ENCODE measurements at regions not wholly inside any gene's neighbourhood (a gene's known extent, or its start where the extent isn't known, plus 50 kb on each side); places are given as distances from the start of the nearest gene placed in this dataset.
"Not testable (repeated sequence)": the region's sequence is repeated elsewhere in the genome, so short reads cannot be mapped to it uniquely, and the experiment has no call there.

- no peak for DNase-seq (ENCODE audit: low spot score in 2 of 2)
- Mint-ChIP-seq H3K9me3 (no peaks in the 10 kb centered on the region), H3K27ac (no peak overlapping the region), H3K36me3 (no peaks in the 10 kb centered on the region)
- no peak for ATAC-seq
These were observed 122.8 kb upstream of the TBX5 start for GRCh38 chr12:114528766-114529165.

- not testable (repeated sequence) for H3K27ac Mint-ChIP-seq, H3K36me3 Mint-ChIP-seq, H3K9me3 Mint-ChIP-seq
These were observed 115.2 kb upstream of the TBX5 start for GRCh38 chr12:114521160-114521559.

GRCh38 chr12:114512351-114512750, 106.4 kb upstream of the TBX5 start:
- H3K36me3 Mint-ChIP-seq, result no peaks in the 10 kb centered on the region
- H3K27ac Mint-ChIP-seq, result no peak overlapping the region
- H3K9me3 Mint-ChIP-seq, result no peaks in the 10 kb centered on the region
- no peak for DNase-seq (ENCODE audit: low spot score in 2 of 2)
- ATAC-seq, result no peak

More at GRCh38 chr12:114521160-114521559, 115.2 kb upstream of the TBX5 start:
- not testable (repeated sequence) for ATAC-seq; DNase-seq (ENCODE audit: low spot score in 2 of 2)

GRCh38 chr12:114508529-114509129, 102.7 kb upstream of the TBX5 start:
- H3K27ac Mint-ChIP-seq, result no peak overlapping the region
- no peaks in the 10 kb centered on the region for H3K9me3 Mint-ChIP-seq
- ATAC-seq, result peak; percentile 40 to 50
- peak; percentile 55 to 64 for DNase-seq (ENCODE audit: low spot score in 2 of 2)
- no peaks in the 10 kb centered on the region for H3K36me3 Mint-ChIP-seq

- no peaks in the 10 kb centered on the region for H3K36me3 Mint-ChIP-seq
- no peak for DNase-seq (ENCODE audit: low spot score in 2 of 2)
- H3K27ac Mint-ChIP-seq, result no peak overlapping the region
- ATAC-seq, result no peak
- no peaks in the 10 kb centered on the region for H3K9me3 Mint-ChIP-seq
These were observed 100.7 kb upstream of the TBX5 start for GRCh38 chr12:114506651-114507050.

GRCh38 chr12:114504311-114504710, 98.4 kb upstream of the TBX5 start:
- H3K9me3 Mint-ChIP-seq, result no peaks in the 10 kb centered on the region
- H3K27ac Mint-ChIP-seq, result no peak overlapping the region
- no peaks in the 10 kb centered on the region for H3K36me3 Mint-ChIP-seq
- DNase-seq (ENCODE audit: low spot score in 2 of 2) (no peak), ATAC-seq (no peak)

GRCh38 chr12:114501474-114501807, 95.5 kb upstream of the TBX5 start:
- H3K36me3 Mint-ChIP-seq, result no peaks in the 10 kb centered on the region
- H3K9me3 Mint-ChIP-seq, result peaks cover 0 to 4% of the 10 kb centered on the region in 2 donors
- DNase-seq (ENCODE audit: low spot score in 2 of 2), result no peak
- H3K27ac Mint-ChIP-seq, result no peak overlapping the region
- ATAC-seq, result no peak

GRCh38 chr12:114500775-114501473, 95.0 kb upstream of the TBX5 start:
- ATAC-seq, result no peak
- DNase-seq (ENCODE audit: low spot score in 2 of 2), result no peak

GRCh38 chr12:114500131-114500530, 94.2 kb upstream of the TBX5 start:
- ATAC-seq (no peak), DNase-seq (ENCODE audit: low spot score in 2 of 2) (no peak)
- H3K27ac Mint-ChIP-seq, result no peak overlapping the region
- H3K36me3 Mint-ChIP-seq, result no peaks in the 10 kb centered on the region
- peaks cover 0 to 4% of the 10 kb centered on the region in 2 donors for H3K9me3 Mint-ChIP-seq

More at GRCh38 chr12:114500775-114501473, 95.0 kb upstream of the TBX5 start:
- Mint-ChIP-seq H3K9me3 (peaks cover 0 to 4% of the 10 kb centered on the region in 2 donors), H3K27ac (no peak overlapping the region), H3K36me3 (no peaks in the 10 kb centered on the region)

- DNase-seq (ENCODE audit: low spot score in 2 of 2), result no peak
- Mint-ChIP-seq H3K27ac (no peak overlapping the region), H3K9me3 (peaks cover 0 to 4% of the 10 kb centered on the region in 2 donors), H3K36me3 (no peaks in the 10 kb centered on the region)
- no peak for ATAC-seq
These were observed 93.4 kb upstream of the TBX5 start for GRCh38 chr12:114499338-114499737.

- ATAC-seq, result no peak
- peaks cover 0 to under 1% of the 10 kb centered on the region in 2 donors for H3K9me3 Mint-ChIP-seq
- no peak overlapping the region for H3K27ac Mint-ChIP-seq
- no peaks in the 10 kb centered on the region for H3K36me3 Mint-ChIP-seq
- DNase-seq (ENCODE audit: low spot score in 2 of 2), result no peak
These were observed 86.0 kb upstream of the TBX5 start for GRCh38 chr12:114491916-114492315.

- DNase-seq (ENCODE audit: low spot score in 2 of 2); H3K27ac Mint-ChIP-seq; H3K9me3 Mint-ChIP-seq; ATAC-seq: not testable (repeated sequence)
- H3K36me3 Mint-ChIP-seq, result peaks cover 0 to 12% of the 10 kb centered on the region in 2 donors
These were observed 79.0 kb upstream of the TBX5 start for GRCh38 chr12:114484822-114485459.

- peaks cover 8 to 17% of the 10 kb centered on the region in 2 donors for H3K36me3 Mint-ChIP-seq
- H3K9me3 Mint-ChIP-seq, result peaks cover 0 to 6% of the 10 kb centered on the region in 2 donors
- no peak overlapping the region for H3K27ac Mint-ChIP-seq
- DNase-seq (ENCODE audit: low spot score in 2 of 2) (no peak), ATAC-seq (no peak)
These were observed 78.1 kb upstream of the TBX5 start for GRCh38 chr12:114483996-114484395.

- ATAC-seq (no peak), DNase-seq (ENCODE audit: low spot score in 2 of 2) (no peak)
- Mint-ChIP-seq H3K27ac (no peak overlapping the region), H3K9me3 (peaks cover 0 to 3% of the 10 kb centered on the region in 2 donors), H3K36me3 (peaks cover 8 to 18% of the 10 kb centered on the region in 2 donors)
These were observed 75.2 kb upstream of the TBX5 start for GRCh38 chr12:114481200-114481535.

- no peak for ATAC-seq
- H3K36me3 Mint-ChIP-seq, result peaks cover 8 to 18% of the 10 kb centered on the region in 2 donors
- H3K9me3 Mint-ChIP-seq, result peaks cover under 1 to 3% of the 10 kb centered on the region in 2 donors
- DNase-seq (ENCODE audit: low spot score in 2 of 2), result no peak
- no peak overlapping the region for H3K27ac Mint-ChIP-seq
These were observed 74.6 kb upstream of the TBX5 start for GRCh38 chr12:114480337-114481199.

GRCh38 chr12:114479831-114480230, 73.9 kb upstream of the TBX5 start:
- no peak for ATAC-seq
- Mint-ChIP-seq H3K36me3 (peaks cover 8 to 14% of the 10 kb centered on the region in 2 donors), H3K9me3 (peaks cover 0 to 5% of the 10 kb centered on the region in 2 donors), H3K27ac (no peak overlapping the region)
- DNase-seq (ENCODE audit: low spot score in 2 of 2), result no peak

- DNase-seq (ENCODE audit: low spot score in 2 of 2), result no peak
- Mint-ChIP-seq H3K9me3 (peaks cover 0 to 5% of the 10 kb centered on the region in 2 donors), H3K27ac (no peak overlapping the region), H3K36me3 (peaks cover 8 to 14% of the 10 kb centered on the region in 2 donors)
- no peak for ATAC-seq
These were observed 72.9 kb upstream of the TBX5 start for GRCh38 chr12:114478865-114479264.

Data from activated naive CD4-positive, alpha-beta T cell treated with anti-CD3 and anti-CD28 coated beads, Interleukin-2, amount 50 U/mL, for 72 hours (primary cell).